ENCODE measurements at regions not wholly inside any gene's neighbourhood (a gene's known extent, or its start where the extent isn't known, plus 50 kb on each side); places are given as distances from the start of the nearest gene placed in this dataset.
A peak's percentile ranks its signal among the peaks of the same experiment; 100 is the strongest.

GRCh38 chr12:90485560-90485959 is 469.4 kb downstream of the CCER1 start:
- Histone ChIP-seq H4K20me1 (replicated peaks; ENCODE audit: control insufficient read depth, extremely low read depth, insufficient read depth, low read length) (no peaks in the 10 kb centered on the region), H3K9me1 (replicated peaks; ENCODE audit: control insufficient read depth, extremely low read depth, insufficient read depth, low read length) (no peaks in the 10 kb centered on the region), H3K9ac (replicated peaks; ENCODE audit: extremely low read depth, insufficient read depth, low read length) (no peak overlapping the region), H3K36me3 (ENCODE audit: control insufficient read depth in 2 of 2, extremely low read depth in 1 of 2, insufficient read depth in 2 of 2, low read length in 2 of 2) (no peaks in the 10 kb centered on the region), H2AFZ (ENCODE audit: low read depth, low read length) (no peak overlapping the region), H3K27me3 (ENCODE audit: control insufficient read depth in 2 of 2, insufficient read depth in 2 of 2, low read length in 2 of 2) (no peaks in the 10 kb centered on the region), H3K4me2 (ENCODE audit: insufficient read depth, low read length) (no peak overlapping the region), H3K4me1 (ENCODE audit: control insufficient read depth, extremely low read depth, insufficient read depth, low read length) (no peaks in the 10 kb centered on the region), H3K9me3 (replicated peaks; ENCODE audit: control insufficient read depth, insufficient read depth, low read length) (no peaks in the 10 kb centered on the region), H3K27ac (ENCODE audit: insufficient read depth, low read depth, low read length) (no peak overlapping the region), H3K79me2 (ENCODE audit: control insufficient read depth, insufficient read depth, low read length) (no peaks in the 10 kb centered on the region), H3K4me3 (replicated peaks in 1 of 3; ENCODE audit: insufficient read depth in 1 of 3, low read depth in 1 of 3, low read length in 3 of 3) (no peak overlapping the region)
- dilution Hi-C loops (cut with MboI; ENCODE audit: extremely low pct_ligation_motif_present, low sequenced_read_pairs), result no loop called here
- BruUV-seq (replicated peaks), result no TSS peak
- FAIRE-seq, result no peak
- ChIA-PET POLR2A (no interaction called here), CTCF (no interaction called here)
- intact Hi-C loops (cut with micrococcal nuclease), result no loop called here
- no peak for DNase-seq (ENCODE audit: low read depth, low spot score)
- TF ChIP-seq JUN (IDR thresholded peaks at IDR 0.05; ENCODE audit: borderline replicate concordance, insufficient read depth, insufficient read length, low read depth) (no peak), FOS (IDR thresholded peaks at IDR 0.05; ENCODE audit: borderline replicate concordance, insufficient read depth, low read length) (no peak), CTCF (IDR thresholded peaks at IDR 0.05; ENCODE audit: extremely low read depth in 1 of 2, insufficient read depth in 1 of 2, low read depth in 1 of 2, low read length in 2 of 2) (no peak), MYC (IDR thresholded peaks at IDR 0.05; ENCODE audit: low read depth, low read length) (no peak), POLR2A (IDR thresholded peaks at IDR 0.05; ENCODE audit: low read depth, low read length) (no peak), GATA2 (IDR thresholded peaks at IDR 0.05; ENCODE audit: insufficient read depth, insufficient read length, low read depth, low read length) (no peak), EZH2 (IDR thresholded peaks at IDR 0.05; ENCODE audit: borderline replicate concordance, low read depth, low read length, severe bottlenecking) (no peak)

GRCh38 chr12:90484094-90484493 is 470.9 kb downstream of the CCER1 start:
- Histone ChIP-seq H3K9me1 (replicated peaks; ENCODE audit: control insufficient read depth, extremely low read depth, insufficient read depth, low read length) (no peaks in the 10 kb centered on the region), H3K27ac (ENCODE audit: insufficient read depth, low read depth, low read length) (no peak overlapping the region), H4K20me1 (replicated peaks; ENCODE audit: control insufficient read depth, extremely low read depth, insufficient read depth, low read length) (no peaks in the 10 kb centered on the region), H3K4me2 (ENCODE audit: insufficient read depth, low read length) (no peak overlapping the region), H3K4me3 (replicated peaks in 1 of 3; ENCODE audit: insufficient read depth in 1 of 3, low read depth in 1 of 3, low read length in 3 of 3) (no peak overlapping the region), H3K79me2 (ENCODE audit: control insufficient read depth, insufficient read depth, low read length) (no peaks in the 10 kb centered on the region), H3K4me1 (ENCODE audit: control insufficient read depth, extremely low read depth, insufficient read depth, low read length) (no peaks in the 10 kb centered on the region), H3K9ac (replicated peaks; ENCODE audit: extremely low read depth, insufficient read depth, low read length) (no peak overlapping the region), H3K9me3 (replicated peaks; ENCODE audit: control insufficient read depth, insufficient read depth, low read length) (no peaks in the 10 kb centered on the region), H2AFZ (ENCODE audit: low read depth, low read length) (peak overlapping the region; percentile 44), H3K36me3 (ENCODE audit: control insufficient read depth in 2 of 2, extremely low read depth in 1 of 2, insufficient read depth in 2 of 2, low read length in 2 of 2) (no peaks in the 10 kb centered on the region), H3K27me3 (ENCODE audit: control insufficient read depth in 2 of 2, insufficient read depth in 2 of 2, low read length in 2 of 2) (no peaks in the 10 kb centered on the region)
- BruUV-seq (replicated peaks), result no TSS peak
- DNase-seq (ENCODE audit: low read depth, low spot score) (no peak), FAIRE-seq (no peak)
- CTCF ChIA-PET, result interaction anchor here (0.9 kb wide), 1 partner anchor 13 kb away, joined by 3 read pairs; no protein-coding TSS in a partner anchor
- TF ChIP-seq MYC (IDR thresholded peaks at IDR 0.05; ENCODE audit: low read depth, low read length) (no peak), GATA2 (IDR thresholded peaks at IDR 0.05; ENCODE audit: insufficient read depth, insufficient read length, low read depth, low read length) (no peak), FOS (IDR thresholded peaks at IDR 0.05; ENCODE audit: borderline replicate concordance, insufficient read depth, low read length) (no peak), JUN (IDR thresholded peaks at IDR 0.05; ENCODE audit: borderline replicate concordance, insufficient read depth, insufficient read length, low read depth) (no peak)
- dilution Hi-C loops (cut with MboI; ENCODE audit: extremely low pct_ligation_motif_present, low sequenced_read_pairs) (no loop called here), intact Hi-C loops (cut with micrococcal nuclease) (no loop called here)
- POLR2A ChIA-PET, result no interaction called here
